Mesenchymal stem cell (in vitro differentiated cells and primary cell): ENCODE measurements at regions not wholly inside any gene's neighbourhood (a gene's known extent, or its start where the extent isn't known, plus 50 kb on each side); places are given as distances from the start of the nearest gene placed in this dataset. TPM values are rescaled to one million over a fixed set of nuclear protein-coding genes. Genes with fewer than 3 reads are reported as not detected.

ENCODE experiments used
- small RNA-seq: library from polyadenylated mRNA; stranded (forward); fragments of <200 nt; extraction: miRNeasy Mini kit (QIAGEN cat#:217004); gene quantifications from one replicate; pipeline ENCODE3, GENCODE V24; 2013; ENCODE audit warnings: low read depth

Small RNA genes lying in the stretch of these regions (small RNA-seq; reads per million reads assigned to genes)
- gene ATP6V0CP2, result not detected
